Endothelial cell (in vitro differentiated cells): ENCODE measurements at regions not wholly inside any gene's neighbourhood (a gene's known extent, or its start where the extent isn't known, plus 50 kb on each side); places are given as distances from the start of the nearest gene placed in this dataset.

ENCODE experiments used
- DNase-seq: peaks from one replicate; pipeline ENCODE4 v3.0.0; 2021; ENCODE audit warnings: low spot score
- H3K27ac Mint-ChIP-seq: one replicate; pipeline ENCODE4 v1.8.0; 2021; ENCODE audit warnings: mixed read lengths, inconsistent platforms; ENCODE audit not compliant: unreplicated experiment
- H3K27me3 Mint-ChIP-seq: one replicate; pipeline ENCODE4 v1.8.0; 2021; ENCODE audit warnings: mild to moderate bottlenecking, moderate library complexity, mixed read lengths, inconsistent platforms; ENCODE audit not compliant: unreplicated experiment
- H3K36me3 Mint-ChIP-seq: one replicate; pipeline ENCODE4 v1.8.0; 2021; ENCODE audit warnings: mild to moderate bottlenecking, low read depth, mixed read lengths, inconsistent platforms; ENCODE audit not compliant: unreplicated experiment
- H3K4me1 Mint-ChIP-seq: one replicate; pipeline ENCODE4 v1.8.0; 2021; ENCODE audit warnings: mild to moderate bottlenecking, mixed read lengths, inconsistent platforms; ENCODE audit not compliant: unreplicated experiment
- H3K4me3 Mint-ChIP-seq: one replicate; pipeline ENCODE4 v1.8.0; 2021; ENCODE audit warnings: mild to moderate bottlenecking, mixed read lengths, inconsistent platforms; ENCODE audit not compliant: unreplicated experiment
- H3K9me3 Mint-ChIP-seq: one replicate; pipeline ENCODE4 v1.8.0; 2021; ENCODE audit warnings: mixed read lengths, inconsistent platforms; ENCODE audit not compliant: unreplicated experiment
- TF ChIP-seq, protein P1 (sequence below): fragments of 200-600 bp; sonication (generic); IDR thresholded peaks from one replicate; pipeline ENCODE4 v1.5.0; 2021; ENCODE audit warnings: antibody characterized with exemption; ENCODE audit not compliant: unreplicated experiment

DNA sequence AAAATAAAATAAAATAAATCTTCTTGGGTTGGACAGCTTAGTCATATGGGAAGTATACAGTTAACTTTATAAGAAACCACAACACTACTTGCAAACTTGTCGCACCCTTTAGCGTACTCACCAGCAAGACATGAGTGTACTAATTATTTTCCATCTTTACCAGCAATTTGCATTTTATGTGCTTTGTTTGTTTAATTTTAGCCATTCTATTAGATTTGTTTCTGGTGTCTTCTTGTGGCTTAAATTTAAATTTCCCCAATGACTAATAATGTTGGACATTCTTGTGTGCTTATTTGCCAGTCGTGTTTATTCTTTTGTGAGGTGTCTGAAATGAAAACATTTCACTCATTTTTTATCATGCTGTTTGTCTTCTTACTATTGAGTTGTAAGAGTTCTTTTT, 1172.2 kb upstream of the CITED2 start:
- Mint-ChIP-seq H3K36me3 (no peaks in the 10 kb centered on the region), H3K4me3 (no peak overlapping the region)
- TF ChIP-seq, protein P1, sequence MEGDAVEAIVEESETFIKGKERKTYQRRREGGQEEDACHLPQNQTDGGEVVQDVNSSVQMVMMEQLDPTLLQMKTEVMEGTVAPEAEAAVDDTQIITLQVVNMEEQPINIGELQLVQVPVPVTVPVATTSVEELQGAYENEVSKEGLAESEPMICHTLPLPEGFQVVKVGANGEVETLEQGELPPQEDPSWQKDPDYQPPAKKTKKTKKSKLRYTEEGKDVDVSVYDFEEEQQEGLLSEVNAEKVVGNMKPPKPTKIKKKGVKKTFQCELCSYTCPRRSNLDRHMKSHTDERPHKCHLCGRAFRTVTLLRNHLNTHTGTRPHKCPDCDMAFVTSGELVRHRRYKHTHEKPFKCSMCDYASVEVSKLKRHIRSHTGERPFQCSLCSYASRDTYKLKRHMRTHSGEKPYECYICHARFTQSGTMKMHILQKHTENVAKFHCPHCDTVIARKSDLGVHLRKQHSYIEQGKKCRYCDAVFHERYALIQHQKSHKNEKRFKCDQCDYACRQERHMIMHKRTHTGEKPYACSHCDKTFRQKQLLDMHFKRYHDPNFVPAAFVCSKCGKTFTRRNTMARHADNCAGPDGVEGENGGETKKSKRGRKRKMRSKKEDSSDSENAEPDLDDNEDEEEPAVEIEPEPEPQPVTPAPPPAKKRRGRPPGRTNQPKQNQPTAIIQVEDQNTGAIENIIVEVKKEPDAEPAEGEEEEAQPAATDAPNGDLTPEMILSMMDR: no peak

DNA sequence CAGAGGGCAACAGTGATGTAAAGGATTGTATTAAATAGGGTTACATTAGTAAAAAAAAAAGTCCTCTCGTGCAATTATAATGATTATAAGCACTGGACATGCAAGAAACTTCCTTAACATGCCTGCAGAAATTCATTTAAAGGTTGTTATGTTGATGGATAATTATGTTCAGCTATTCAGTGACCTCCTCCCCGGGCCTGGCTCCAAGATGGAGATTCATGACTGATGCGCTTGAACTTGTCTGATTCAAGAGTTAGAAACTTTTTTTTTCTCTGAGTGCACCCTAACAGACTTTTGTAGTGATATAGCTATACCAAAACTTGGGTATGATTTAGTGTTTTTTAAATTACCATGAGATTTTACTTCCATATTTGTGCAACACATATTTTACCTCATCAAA, 1170.0 kb upstream of the CITED2 start:
- TF ChIP-seq, protein P1: no peak
- DNase-seq: no peak
- Mint-ChIP-seq H3K27me3 (no peaks in the 10 kb centered on the region), H3K9me3 (no peaks in the 10 kb centered on the region), H3K36me3 (no peaks in the 10 kb centered on the region), H3K4me3 (no peak overlapping the region), H3K27ac (no peak overlapping the region), H3K4me1 (no peaks in the 10 kb centered on the region)

More for the DNA sequence above, 1172.2 kb upstream of the CITED2 start:
- Mint-ChIP-seq H3K9me3 (no peaks in the 10 kb centered on the region), H3K4me1 (no peaks in the 10 kb centered on the region), H3K27me3 (no peaks in the 10 kb centered on the region), H3K27ac (no peak overlapping the region)
- no peak for DNase-seq

DNA sequence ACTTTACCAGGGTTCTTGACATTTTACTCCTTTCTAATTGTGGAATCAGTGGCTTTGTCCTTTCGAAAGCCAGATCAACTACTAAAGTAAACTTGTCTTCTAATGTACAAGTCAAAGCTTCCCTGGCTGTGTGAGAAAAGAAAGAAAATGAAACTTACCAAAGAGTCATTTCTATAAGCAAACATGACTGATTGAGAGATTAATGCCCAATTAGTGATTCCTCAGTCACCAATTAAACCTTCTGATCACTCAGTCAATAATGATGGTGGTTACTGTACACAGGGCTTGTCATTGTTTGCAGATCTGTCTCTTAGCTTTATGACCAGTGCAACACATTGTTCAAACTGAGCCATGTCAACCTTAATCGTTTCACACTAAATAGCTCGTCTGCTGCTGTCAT, 1168.4 kb upstream of the CITED2 start:
- Mint-ChIP-seq H3K27ac (no peak overlapping the region), H3K27me3 (no peaks in the 10 kb centered on the region), H3K4me3 (no peak overlapping the region), H3K36me3 (no peaks in the 10 kb centered on the region), H3K9me3 (no peaks in the 10 kb centered on the region), H3K4me1 (peaks cover 3% of the 10 kb centered on the region)
- TF ChIP-seq, protein P1: no peak
- DNase-seq: no peak

DNA sequence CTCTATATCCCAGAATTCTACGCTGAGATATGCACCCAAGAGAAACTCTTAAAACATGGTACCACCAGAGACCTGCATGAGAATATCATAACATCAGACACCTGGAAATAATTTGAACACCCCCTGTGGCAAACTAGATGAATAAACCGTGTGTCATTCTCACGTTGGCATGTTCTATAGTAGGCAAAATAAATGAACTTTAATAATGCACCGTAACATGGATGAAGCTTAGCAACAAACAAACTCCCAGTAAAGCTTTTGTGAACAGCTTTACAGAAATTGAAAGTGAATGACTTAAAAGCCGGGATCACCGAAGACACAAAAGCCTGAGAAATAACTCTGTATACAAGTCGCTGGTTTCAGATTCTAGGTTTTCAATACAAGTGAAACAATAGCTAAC, 1166.8 kb upstream of the CITED2 start:
- peaks cover 6% of the 10 kb centered on the region for H3K4me1 Mint-ChIP-seq
- no peaks in the 10 kb centered on the region for H3K36me3 Mint-ChIP-seq
- H3K9me3 Mint-ChIP-seq: no peaks in the 10 kb centered on the region
- H3K27ac Mint-ChIP-seq: no peak overlapping the region
- TF ChIP-seq, protein P1: no peak
- H3K4me3 Mint-ChIP-seq: no peak overlapping the region
- no peak for DNase-seq
- H3K27me3 Mint-ChIP-seq: no peaks in the 10 kb centered on the region

DNA sequence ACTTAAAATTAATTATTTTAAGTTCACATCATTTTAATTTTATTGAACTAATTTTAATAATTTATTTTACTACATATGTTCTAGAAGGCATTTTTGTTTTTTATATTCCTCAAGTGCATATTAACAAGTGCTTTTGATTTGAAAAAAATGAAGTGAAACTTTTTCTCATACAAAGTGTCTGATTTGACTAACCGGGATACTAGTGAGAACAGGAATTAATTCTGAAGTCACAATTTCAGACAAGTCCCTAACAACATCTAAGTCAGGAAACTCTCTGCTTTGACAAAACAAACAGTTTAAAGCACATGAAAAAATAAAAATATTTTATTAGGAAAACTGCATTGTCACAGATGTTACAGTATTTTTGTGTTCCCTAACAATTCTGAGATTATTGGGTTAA, 1166.3 kb upstream of the CITED2 start:
- H3K27ac Mint-ChIP-seq: no peak overlapping the region
- H3K9me3 Mint-ChIP-seq: no peaks in the 10 kb centered on the region
- H3K4me1 Mint-ChIP-seq: peaks cover 6% of the 10 kb centered on the region
- no peak overlapping the region for H3K4me3 Mint-ChIP-seq
- H3K36me3 Mint-ChIP-seq: no peaks in the 10 kb centered on the region
- no peak for DNase-seq
- TF ChIP-seq, protein P1: no peak
- H3K27me3 Mint-ChIP-seq: no peaks in the 10 kb centered on the region
